ENCODE measurements at regions not wholly inside any gene's neighbourhood (a gene's known extent, or its start where the extent isn't known, plus 50 kb on each side); places are given as distances from the start of the nearest gene placed in this dataset.
"Not testable (repeated sequence)": the region's sequence is repeated elsewhere in the genome, so short reads cannot be mapped to it uniquely, and the experiment has no call there.

DNA sequence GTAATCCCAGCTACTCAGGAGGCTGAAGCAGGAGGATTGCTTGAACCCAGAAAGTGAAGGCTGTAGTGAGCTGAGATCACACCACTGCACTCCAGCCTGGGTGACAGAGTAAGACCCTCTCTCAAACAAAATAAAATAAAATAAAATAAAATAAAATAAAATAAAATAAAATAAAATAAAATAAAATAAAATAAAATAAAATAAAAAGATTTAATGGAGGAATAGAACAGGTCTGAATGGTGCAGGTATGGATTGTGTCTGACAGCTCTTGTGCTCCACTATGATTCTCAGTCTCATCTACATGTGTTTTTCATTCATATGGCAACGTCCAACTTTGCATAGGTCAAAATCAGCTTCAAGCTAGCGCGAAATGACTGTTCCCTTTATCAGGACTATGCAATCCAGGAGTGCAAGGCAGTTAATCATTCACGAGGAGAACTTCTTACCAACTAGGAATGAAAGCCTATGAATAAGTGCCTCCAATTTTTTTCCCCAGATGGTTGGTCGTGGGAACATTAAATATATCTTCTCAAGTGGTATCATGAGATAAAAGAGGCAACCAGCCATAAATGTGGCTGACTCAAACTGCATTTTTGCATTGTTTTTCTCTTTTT lies 1392.3 kb upstream of the CDH9 start:
- no peak for DNase-seq

GRCh38 chr5:28421141-28421540 lies 1382.8 kb upstream of the CDH9 start:
- no peak for DNase-seq

GRCh38 chr5:28415791-28416443 lies 1377.5 kb upstream of the CDH9 start:
- DNase-seq: no peak

DNA sequence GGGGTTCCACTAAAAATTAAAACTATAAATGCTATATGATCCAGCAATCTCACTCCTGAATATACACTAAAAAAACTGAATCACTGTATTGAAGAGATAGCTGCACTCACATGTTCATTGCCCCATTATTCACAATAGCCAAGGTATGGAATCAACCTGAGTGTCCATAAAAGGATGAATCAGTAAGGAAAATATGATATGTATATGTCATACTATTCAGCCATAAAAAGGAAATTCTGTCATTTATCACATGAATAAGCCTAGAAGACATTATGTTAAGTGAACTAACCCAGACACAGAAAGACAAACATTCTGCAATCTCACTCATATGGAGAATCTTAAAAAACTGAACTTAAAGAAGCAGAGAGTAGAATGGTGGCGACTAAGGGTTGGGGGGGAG lies 1376.2 kb upstream of the CDH9 start:
- DNase-seq: no peak

GRCh38 chr5:28408651-28409050 lies 1370.3 kb upstream of the CDH9 start:
- no peak for DNase-seq

DNA sequence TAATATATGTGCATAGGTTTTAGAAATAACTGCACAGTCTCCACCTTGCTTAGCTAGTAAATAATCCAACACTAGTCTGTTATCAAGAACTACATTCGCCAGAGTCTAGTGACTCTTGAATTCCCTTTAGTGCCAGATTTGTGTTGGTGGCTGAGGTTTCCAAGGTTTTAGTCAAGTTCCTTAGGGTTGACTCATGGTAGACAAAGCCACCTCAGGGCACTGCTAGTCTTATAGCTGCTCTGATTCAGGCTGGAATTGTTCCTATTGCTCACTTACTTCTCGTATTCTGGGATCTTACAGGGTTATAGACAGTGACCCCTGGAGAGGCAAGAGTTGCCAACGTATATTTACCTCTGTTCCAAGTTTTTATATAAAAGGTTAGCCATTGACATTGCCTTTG lies 1369.8 kb upstream of the CDH9 start:
- no peak for DNase-seq

DNA sequence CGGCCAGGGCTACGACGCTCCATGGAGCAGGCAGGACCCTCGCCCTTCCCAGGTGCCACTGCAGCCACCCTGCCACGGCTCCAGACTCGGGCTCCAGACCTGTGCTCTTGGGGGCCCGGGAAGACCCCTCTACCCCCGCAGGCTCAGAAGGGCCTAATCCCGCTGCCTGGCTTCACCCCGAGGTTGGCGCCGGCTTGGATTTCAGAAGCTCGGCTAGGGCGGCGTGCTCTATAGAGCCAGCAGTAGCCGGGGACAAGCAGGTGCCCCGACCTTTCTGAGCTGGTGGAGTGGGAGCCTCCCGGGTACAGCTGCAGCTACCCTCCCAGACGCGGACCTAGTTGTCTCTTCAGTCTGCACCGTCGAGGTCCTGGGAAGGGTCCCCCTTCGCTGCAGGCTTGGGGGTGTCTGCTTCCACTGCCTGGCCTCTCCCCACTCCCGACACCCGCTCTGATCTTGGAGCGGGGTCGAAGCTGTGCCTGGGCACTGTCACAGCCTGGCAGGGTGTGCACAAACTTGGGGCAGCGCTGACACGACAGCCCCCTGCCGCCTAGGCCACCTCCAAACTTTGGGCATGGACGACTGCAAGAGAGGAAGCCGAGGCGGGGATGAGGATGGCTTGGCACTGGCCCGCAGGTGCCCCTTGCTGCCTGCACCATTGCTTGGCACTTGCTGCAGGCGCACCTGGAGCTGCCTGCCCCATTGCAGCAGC lies 1366.1 kb upstream of the CDH9 start:
- DNase-seq: no peak

DNA sequence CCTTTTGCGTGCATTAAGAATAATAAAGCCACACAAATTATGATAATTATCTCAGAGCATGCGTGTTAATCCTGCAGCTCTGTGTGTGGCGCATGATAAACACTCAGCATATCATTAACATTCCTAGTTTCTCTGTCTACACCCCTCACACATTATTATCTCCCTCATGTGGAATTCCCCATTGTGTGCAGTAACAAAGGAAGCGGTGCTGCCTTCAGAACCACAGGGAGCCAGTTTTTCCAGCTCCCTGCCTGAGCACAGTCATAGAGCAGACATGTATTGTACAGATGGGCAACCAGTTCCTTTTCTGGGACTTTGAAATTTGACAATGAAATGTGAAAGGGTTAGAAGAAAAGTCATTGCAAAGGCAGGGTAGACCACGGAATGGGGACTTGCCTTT lies 1365.5 kb upstream of the CDH9 start:
- no peak for DNase-seq

GRCh38 chr5:28402590-28403301 lies 1364.4 kb upstream of the CDH9 start:
- DNase-seq: no peak

DNA sequence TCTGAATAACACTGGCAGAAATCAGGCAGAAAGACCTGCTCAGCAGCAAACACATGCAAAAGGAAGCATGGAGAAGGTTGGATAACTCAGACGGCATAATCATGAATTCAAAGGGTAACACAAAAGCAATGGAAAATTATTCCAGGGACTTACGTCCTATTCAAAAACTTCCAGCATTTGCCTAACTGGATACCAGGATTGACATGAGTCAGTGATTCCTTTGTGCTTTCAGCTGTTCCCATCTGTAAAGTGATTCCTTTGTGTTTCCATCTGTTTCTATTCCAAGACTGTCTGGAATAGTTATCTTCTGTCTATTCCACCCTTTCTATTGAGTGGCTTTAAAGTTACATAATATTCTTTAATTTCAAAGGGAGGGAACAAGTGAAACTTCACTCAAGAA lies 1361.7 kb upstream of the CDH9 start:
- no peak for DNase-seq

GRCh38 chr5:28399211-28399610 lies 1360.8 kb upstream of the CDH9 start:
- no peak for DNase-seq

DNA sequence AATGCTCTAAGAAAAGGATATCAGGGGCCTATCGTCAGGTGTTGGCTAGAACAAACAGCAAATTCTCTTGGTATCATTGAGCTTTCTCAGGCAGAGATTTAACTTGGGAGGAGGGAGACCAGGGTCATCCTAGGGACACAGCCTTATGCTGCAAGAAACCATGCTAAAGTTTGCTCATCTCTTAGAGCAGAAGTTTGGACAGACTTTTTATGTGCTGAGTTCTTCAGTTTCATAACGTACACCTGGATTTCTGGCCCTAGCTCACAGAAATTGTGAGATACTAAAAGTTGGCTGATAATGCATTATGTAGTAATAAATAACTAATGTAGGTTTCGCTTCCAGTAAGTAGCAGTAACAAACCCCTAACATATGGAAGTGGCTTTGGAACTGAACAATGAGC lies 1359.8 kb upstream of the CDH9 start:
- no peak for DNase-seq

- DNase-seq: no peak
Observed at GRCh38 chr5:28397502-28397941, 1359.1 kb upstream of the CDH9 start.

DNA sequence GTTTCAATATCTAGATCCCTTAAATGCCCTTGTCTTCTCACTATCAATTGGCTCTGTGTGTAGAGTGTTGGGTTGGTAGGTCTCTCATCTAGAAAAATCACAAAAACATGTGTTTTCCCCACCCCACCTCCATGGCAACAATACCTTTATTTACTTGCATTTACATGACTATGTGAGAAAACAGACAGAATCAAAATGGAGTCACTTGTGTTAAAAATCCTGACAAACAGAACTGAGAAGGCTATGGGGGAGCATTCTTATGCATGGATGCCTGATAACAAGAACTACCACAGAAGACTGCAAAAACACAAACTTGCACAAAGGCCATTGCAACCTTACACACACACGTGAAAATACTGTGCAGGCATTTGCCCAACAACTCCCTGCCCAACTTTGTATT lies 1352.9 kb upstream of the CDH9 start:
- DNase-seq: no peak

DNA sequence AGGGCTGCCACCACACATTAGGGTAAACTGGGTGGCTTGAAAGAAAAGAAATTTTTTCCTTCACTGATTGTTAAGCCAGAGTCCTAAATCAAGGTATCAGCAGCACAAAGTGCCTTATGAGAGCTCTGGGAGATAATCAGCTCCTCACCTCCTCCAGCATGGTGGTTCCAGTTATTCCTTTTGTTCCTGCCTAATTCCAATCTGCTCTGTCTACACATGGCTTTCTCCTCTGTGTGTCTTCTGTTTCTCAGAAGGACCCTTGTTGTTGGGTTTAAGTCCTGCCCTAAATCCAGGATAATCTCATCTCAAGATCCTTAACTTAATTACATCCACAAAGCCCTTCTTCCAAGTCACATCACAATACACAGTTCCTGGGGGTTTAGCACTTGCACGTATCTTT lies 1352.0 kb upstream of the CDH9 start:
- DNase-seq: no peak

DNA sequence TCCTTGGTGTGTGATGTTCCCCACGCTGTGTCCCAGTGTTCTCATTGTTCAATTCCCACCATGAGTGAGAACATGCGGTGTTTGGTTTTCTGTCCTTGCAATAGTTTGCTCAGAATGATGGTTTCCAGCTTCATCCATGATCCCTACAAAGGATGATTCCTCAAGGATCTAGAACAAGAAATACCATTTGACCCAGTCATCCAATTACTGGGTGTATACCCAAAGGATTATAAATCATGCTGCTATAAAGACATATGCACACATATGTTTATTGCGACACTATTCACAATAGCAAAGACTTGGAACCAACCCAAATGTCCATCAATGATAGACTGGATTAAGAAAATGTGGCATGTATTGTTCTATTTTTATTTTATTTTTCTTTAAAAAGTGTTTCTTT lies 1351.3 kb upstream of the CDH9 start:
- not testable (repeated sequence) for DNase-seq

- no peak for DNase-seq
Observed at GRCh38 chr5:28388428-28388827, 1350.0 kb upstream of the CDH9 start.

DNA sequence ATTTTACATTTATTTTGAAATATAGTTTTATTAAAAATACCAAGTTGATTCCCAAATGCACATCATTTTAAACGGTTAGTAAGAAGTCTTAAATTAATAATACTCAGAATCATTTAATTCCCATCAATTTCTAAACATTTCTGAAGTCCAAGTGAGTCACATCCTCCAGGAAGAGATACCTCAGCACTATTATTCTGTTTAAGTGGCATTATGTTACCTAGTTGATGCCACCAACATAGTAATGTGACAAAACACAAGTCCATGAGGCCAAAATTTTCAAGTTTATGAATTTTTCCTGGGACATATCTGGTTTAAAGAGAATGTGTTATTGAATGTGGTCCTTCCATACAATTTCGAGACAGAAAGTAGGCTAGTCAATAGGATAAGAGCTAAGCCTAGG lies 1348.3 kb upstream of the CDH9 start:
- no peak for DNase-seq

- DNase-seq: no peak
Observed at GRCh38 chr5:28380167-28380566, 1341.8 kb upstream of the CDH9 start.

- no peak for DNase-seq
Observed at GRCh38 chr5:28374492-28374967, 1336.1 kb upstream of the CDH9 start.

DNA sequence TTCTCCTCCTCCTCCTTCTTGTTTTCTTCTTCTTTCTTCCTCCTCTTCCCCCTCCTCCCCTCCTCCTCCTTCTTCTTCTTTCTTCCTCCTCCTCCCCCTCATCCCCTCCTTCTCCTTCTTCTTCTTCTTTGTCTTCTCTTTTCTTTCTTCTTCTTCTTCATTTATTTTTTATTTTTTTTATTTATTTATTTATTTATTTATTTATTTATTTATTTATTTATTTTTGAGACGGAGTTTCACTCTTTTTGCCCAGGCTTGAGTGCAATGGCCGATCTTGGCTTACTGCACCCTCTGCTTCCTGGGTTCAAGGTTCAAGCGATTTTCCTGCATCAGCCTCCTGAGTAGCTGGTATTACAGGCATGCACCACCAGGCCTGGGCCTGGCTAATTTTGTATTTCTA lies 1332.5 kb upstream of the CDH9 start:
- DNase-seq: no peak

- DNase-seq: no peak
Observed at GRCh38 chr5:28369418-28369817, 1331.0 kb upstream of the CDH9 start.

GRCh38 chr5:28355831-28356230 lies 1317.4 kb upstream of the CDH9 start:
- no peak for DNase-seq

DNA sequence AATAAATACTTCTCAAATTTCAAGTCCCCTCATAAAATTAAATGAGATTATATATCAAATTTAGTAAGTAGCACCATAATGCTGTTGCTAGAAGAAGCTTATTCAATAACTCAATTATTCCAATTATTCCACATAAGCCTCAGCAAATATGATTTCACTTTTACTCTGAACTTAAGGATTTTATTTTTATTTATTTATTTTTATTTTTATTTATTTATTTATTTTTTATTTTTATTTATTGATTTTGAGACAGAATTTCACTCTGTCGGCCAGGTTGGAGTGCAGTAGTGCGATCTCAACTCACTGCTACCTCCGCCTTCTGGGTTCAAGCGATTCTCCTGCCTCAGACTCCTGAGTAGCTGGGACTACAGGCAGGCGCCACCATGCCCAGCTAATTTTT lies 1308.3 kb upstream of the CDH9 start:
- DNase-seq: no peak

Data from NCI-H1417 treated with DMSO at 0.1 percent for 48 hours (cell line).